Astrocyte (in vitro differentiated cells and primary cell): ENCODE measurements at regions not wholly inside any gene's neighbourhood (a gene's known extent, or its start where the extent isn't known, plus 50 kb on each side); places are given as distances from the start of the nearest gene placed in this dataset.

Source experiments
- DNase-seq: peaks from one replicate; pipeline ENCODE4 v3.0.0-alpha.2; 2010; ENCODE audit warnings: low read depth
- FAIRE-seq: peaks from 2 replicates; lab custom pipeline; 2011; peaks lifted over from hg19 to GRCh38; lab: Jason Lieb, UNC
- H2AFZ ChIP-seq: 2 replicates; pipeline ENCODE4 v1.6.0; 2012; ENCODE audit warnings: low read depth, low read length, inconsistent platforms
- H3K27ac ChIP-seq: 2 replicates; pipeline ENCODE4 v1.5.1; 2011; ENCODE audit warnings: low read depth, low read length, inconsistent platforms
- H3K27me3 ChIP-seq: 2 replicates; pipeline ENCODE4 v1.6.0; 2011; ENCODE audit warnings: low read length, inconsistent platforms; ENCODE audit not compliant: insufficient read depth
- H3K36me3 ChIP-seq: 2 replicates; pipeline ENCODE4 v1.5.1; 2011; ENCODE audit warnings: low read length, inconsistent platforms; ENCODE audit not compliant: insufficient read depth
- H3K4me1 ChIP-seq: 2 replicates; pipeline ENCODE4 v1.5.1; 2011; ENCODE audit warnings: low read length, inconsistent platforms; ENCODE audit not compliant: insufficient read depth
- H3K4me2 ChIP-seq: 2 replicates; pipeline ENCODE4 v1.6.0; 2012; ENCODE audit warnings: low read length, inconsistent platforms
- H3K4me3 ChIP-seq: 2 replicates; pipeline ENCODE4 v1.5.1; 2011; ENCODE audit warnings: low read depth, mild to moderate bottlenecking, low read length, inconsistent platforms; ENCODE audit not compliant: insufficient read depth
- H3K79me2 ChIP-seq: 2 replicates; pipeline ENCODE4 v1.6.0; 2012; ENCODE audit warnings: mild to moderate bottlenecking, low read length, inconsistent platforms; ENCODE audit not compliant: insufficient read depth
- H3K9ac ChIP-seq: 2 replicates; pipeline ENCODE4 v1.6.0; 2012; ENCODE audit warnings: mild to moderate bottlenecking, low read length, inconsistent platforms
- H3K9me3 ChIP-seq: 2 replicates; pipeline ENCODE4 v1.5.1; 2012; ENCODE audit warnings: low read depth, mild to moderate bottlenecking, low read length, inconsistent platforms; ENCODE audit not compliant: insufficient read depth
- H4K20me1 ChIP-seq: 2 replicates; pipeline ENCODE4 v1.6.0; 2012; ENCODE audit warnings: low read length, inconsistent platforms; ENCODE audit not compliant: insufficient read depth
- H3K27ac Mint-ChIP-seq: one replicate; pipeline ENCODE4 v1.8.0; 2021; ENCODE audit warnings: mild to moderate bottlenecking, mixed read lengths; ENCODE audit not compliant: unreplicated experiment
- H3K27me3 Mint-ChIP-seq: one replicate; pipeline ENCODE4 v1.8.0; 2021; ENCODE audit warnings: low read depth, mixed read lengths; ENCODE audit not compliant: unreplicated experiment
- H3K36me3 Mint-ChIP-seq: one replicate; pipeline ENCODE4 v1.8.0; 2021; ENCODE audit warnings: low read depth, mixed read lengths; ENCODE audit not compliant: unreplicated experiment
- H3K4me1 Mint-ChIP-seq: one replicate; pipeline ENCODE4 v1.8.0; 2021; ENCODE audit warnings: low read depth, mixed read lengths; ENCODE audit not compliant: unreplicated experiment
- H3K4me3 Mint-ChIP-seq: one replicate; pipeline ENCODE4 v1.8.0; 2021; ENCODE audit warnings: mild to moderate bottlenecking, moderate library complexity, mixed read lengths; ENCODE audit not compliant: unreplicated experiment
- H3K9me3 Mint-ChIP-seq: one replicate; pipeline ENCODE4 v1.8.0; 2021; ENCODE audit warnings: mild to moderate bottlenecking, mixed read lengths; ENCODE audit not compliant: unreplicated experiment
- CTCF ChIP-seq: IDR thresholded peaks from 2 replicates; pipeline ENCODE4 v1.5.1; 2011; ENCODE audit warnings: low read depth, mild to moderate bottlenecking, inconsistent platforms, low read length, moderate library complexity; ENCODE audit not compliant: insufficient read depth
- EZH2 ChIP-seq: IDR thresholded peaks from 2 replicates; pipeline ENCODE4 v1.6.1; 2012; ENCODE audit warnings: mild to moderate bottlenecking, low read length, inconsistent platforms; ENCODE audit not compliant: insufficient read depth

GRCh38 chr3:110413807-110414748, 657.5 kb upstream of the NECTIN3 start:
- no peaks in the 10 kb centered on the region for H3K27me3 ChIP-seq
- no peaks in the 10 kb centered on the region for H3K9me3 Mint-ChIP-seq
- DNase-seq = peak; percentile 81
- H3K4me1 Mint-ChIP-seq = peaks cover 26% of the 10 kb centered on the region
- no peaks in the 10 kb centered on the region for H3K36me3 Mint-ChIP-seq
- H4K20me1 ChIP-seq = no peaks in the 10 kb centered on the region
- H3K27ac ChIP-seq = peak overlapping the region; percentile 93
- peak; percentile 96 for FAIRE-seq
- peak overlapping the region; percentile 97 for H3K27ac Mint-ChIP-seq
- no peak overlapping the region for H2AFZ ChIP-seq
- TF ChIP-seq CTCF (no peak), EZH2 (no peak)
- H3K4me3 Mint-ChIP-seq = no peak overlapping the region
- peaks cover 26% of the 10 kb centered on the region for H3K4me1 ChIP-seq
- H3K9me3 ChIP-seq = no peaks in the 10 kb centered on the region
- H3K79me2 ChIP-seq = no peaks in the 10 kb centered on the region
- no peaks in the 10 kb centered on the region for H3K36me3 ChIP-seq
- peak overlapping the region; percentile 26 for H3K4me3 ChIP-seq
- peak overlapping the region; percentile 58 for H3K9ac ChIP-seq
- no peaks in the 10 kb centered on the region for H3K27me3 Mint-ChIP-seq
- H3K4me2 ChIP-seq = peak overlapping the region; percentile 75

GRCh38 chr3:110414855-110415254, 656.8 kb upstream of the NECTIN3 start:
- FAIRE-seq = peak; percentile 96
- Histone ChIP-seq H2AFZ (peak overlapping the region; percentile 54), H3K27me3 (no peaks in the 10 kb centered on the region), H3K79me2 (no peaks in the 10 kb centered on the region), H3K36me3 (no peaks in the 10 kb centered on the region), H3K9me3 (no peaks in the 10 kb centered on the region), H3K4me3 (no peak overlapping the region), H3K4me2 (peak overlapping the region; percentile 47), H3K4me1 (peaks cover 32% of the 10 kb centered on the region), H4K20me1 (no peaks in the 10 kb centered on the region), H3K27ac (peak overlapping the region; percentile 93), H3K9ac (peak overlapping the region; percentile 34)
- Mint-ChIP-seq H3K27ac (peak overlapping the region; percentile 75), H3K4me1 (peaks cover 33% of the 10 kb centered on the region), H3K27me3 (no peaks in the 10 kb centered on the region), H3K4me3 (no peak overlapping the region), H3K9me3 (no peaks in the 10 kb centered on the region), H3K36me3 (no peaks in the 10 kb centered on the region)
- TF ChIP-seq EZH2 (no peak), CTCF (no peak)
- DNase-seq = peak; percentile 86

- Histone ChIP-seq H2AFZ (no peak overlapping the region), H3K27me3 (no peaks in the 10 kb centered on the region), H3K9me3 (no peaks in the 10 kb centered on the region), H4K20me1 (no peaks in the 10 kb centered on the region), H3K79me2 (no peaks in the 10 kb centered on the region), H3K27ac (peak overlapping the region; percentile 75), H3K4me1 (peaks cover 28% of the 10 kb centered on the region), H3K9ac (no peak overlapping the region), H3K36me3 (no peaks in the 10 kb centered on the region), H3K4me2 (no peak overlapping the region), H3K4me3 (no peak overlapping the region)
- FAIRE-seq (peak; percentile 52), DNase-seq (no peak)
- H3K27me3 Mint-ChIP-seq = no peaks in the 10 kb centered on the region
- no peaks in the 10 kb centered on the region for H3K9me3 Mint-ChIP-seq
- TF ChIP-seq CTCF (no peak), EZH2 (no peak)
- peaks cover 30% of the 10 kb centered on the region for H3K4me1 Mint-ChIP-seq
- no peak overlapping the region for H3K4me3 Mint-ChIP-seq
- no peaks in the 10 kb centered on the region for H3K36me3 Mint-ChIP-seq
- H3K27ac Mint-ChIP-seq = peak overlapping the region; percentile 85
These were observed 652.5 kb upstream of the NECTIN3 start for GRCh38 chr3:110419096-110419495.
